ENCODE measurements at regions not wholly inside any gene's neighbourhood (a gene's known extent, or its start where the extent isn't known, plus 50 kb on each side); places are given as distances from the start of the nearest gene placed in this dataset.

- DNase-seq (ENCODE audit: low read depth), result no peak
- no peak overlapping the region for H3K4me3 ChIP-seq (ENCODE audit: low read depth, low read length)
- no peak for TF ChIP-seq CTCF (IDR thresholded peaks at IDR 0.05; ENCODE audit: insufficient read depth, low read length)
These were observed 133.5 kb downstream of the AASDH start for GRCh38 chr4:56253666-56254305.

GRCh38 chr4:56252561-56253152, 134.6 kb downstream of the AASDH start:
- TF ChIP-seq CTCF (IDR thresholded peaks at IDR 0.05; ENCODE audit: insufficient read depth, low read length), result no peak
- H3K4me3 ChIP-seq (ENCODE audit: low read depth, low read length), result no peak overlapping the region
- DNase-seq (ENCODE audit: low read depth), result no peak

GRCh38 chr4:56251556-56251955, 135.7 kb downstream of the AASDH start:
- no peak overlapping the region for H3K4me3 ChIP-seq (ENCODE audit: low read depth, low read length)
- no peak for DNase-seq (ENCODE audit: low read depth)
- no peak for TF ChIP-seq CTCF (IDR thresholded peaks at IDR 0.05; ENCODE audit: insufficient read depth, low read length)

- TF ChIP-seq CTCF (IDR thresholded peaks at IDR 0.05; ENCODE audit: insufficient read depth, low read length), result no peak
- H3K4me3 ChIP-seq (ENCODE audit: low read depth, low read length), result no peak overlapping the region
- no peak for DNase-seq (ENCODE audit: low read depth)
These were observed 136.5 kb downstream of the AASDH start for GRCh38 chr4:56250776-56251175.

GRCh38 chr4:56247646-56248045, 139.6 kb downstream of the AASDH start:
- no peak for TF ChIP-seq CTCF (IDR thresholded peaks at IDR 0.05; ENCODE audit: insufficient read depth, low read length)
- DNase-seq (ENCODE audit: low read depth), result no peak
- no peak overlapping the region for H3K4me3 ChIP-seq (ENCODE audit: low read depth, low read length)

GRCh38 chr4:56246233-56246610, 141.1 kb downstream of the AASDH start:
- no peak for TF ChIP-seq CTCF (IDR thresholded peaks at IDR 0.05; ENCODE audit: insufficient read depth, low read length)
- no peak overlapping the region for H3K4me3 ChIP-seq (ENCODE audit: low read depth, low read length)
- no peak for DNase-seq (ENCODE audit: low read depth)

Data from fibroblast of the aortic adventitia (primary cell).